HEK293T (cell line): ENCODE measurements at regions not wholly inside any gene's neighbourhood (a gene's known extent, or its start where the extent isn't known, plus 50 kb on each side); places are given as distances from the start of the nearest gene placed in this dataset.

Source experiments
- CTCF ChIA-PET: fragments of 350-600 bp; formaldehyde crosslinking; extraction: SDS; loops from one replicate; lab custom pipeline; 2021; ENCODE audit warnings: antibody characterized with exemption, inconsistent platforms; lab: Yijun Ruan, JAX
- POLR2A ChIA-PET: fragments of 350-600 bp; formaldehyde crosslinking; extraction: SDS; loops from one replicate; lab custom pipeline; 2020; ENCODE audit warnings: antibody characterized with exemption, inconsistent platforms; lab: Yijun Ruan, JAX
- DNase-seq: peaks from one replicate; pipeline ENCODE4 v3.0.0; 2012; ENCODE audit warnings: mixed read lengths; ENCODE audit errors: extremely low spot score
- ARNT ChIP-seq: fragments of 450-650 bp; IDR thresholded peaks from 2 replicates; pipeline ENCODE4 v1.6.1; 2017; ENCODE audit warnings: mild to moderate bottlenecking
- BHLHE40 ChIP-seq: fragments of 450-650 bp; IDR thresholded peaks from 2 replicates; pipeline ENCODE4 v1.6.1; 2016; ENCODE audit warnings: mild to moderate bottlenecking, moderate library complexity, borderline replicate concordance
- CTBP1 ChIP-seq: fragments of 450-650 bp; IDR thresholded peaks from 2 replicates; pipeline ENCODE4 v1.6.1; 2016; ENCODE audit warnings: borderline replicate concordance
- ELF4 ChIP-seq: fragments of 450-650 bp; IDR thresholded peaks from 2 replicates; pipeline ENCODE4 v1.6.1; 2017; ENCODE audit warnings: antibody characterized with exemption
- FOXA1 ChIP-seq: fragments of 450-650 bp; IDR thresholded peaks from 2 replicates; pipeline ENCODE4 v1.6.1; 2016; ENCODE audit warnings: mild to moderate bottlenecking
- FOXK2 ChIP-seq: fragments of 450-650 bp; IDR thresholded peaks from 2 replicates; pipeline ENCODE4 v1.6.1; 2016; ENCODE audit warnings: mild to moderate bottlenecking
- FOXM1 ChIP-seq: fragments of 450-650 bp; IDR thresholded peaks from 2 replicates; pipeline ENCODE4 v1.6.1; 2017; ENCODE audit warnings: mild to moderate bottlenecking, borderline replicate concordance
- HDGF ChIP-seq: fragments of 450-650 bp; IDR thresholded peaks from 2 replicates; pipeline ENCODE4 v1.6.1; 2017; ENCODE audit warnings: antibody characterized with exemption, borderline replicate concordance
- L3MBTL2 ChIP-seq: fragments of 450-650 bp; conservative IDR thresholded peaks from 2 replicates; pipeline ENCODE4 v1.6.1; 2016; ENCODE audit warnings: mild to moderate bottlenecking
- LEF1 ChIP-seq: fragments of 450-650 bp; IDR thresholded peaks from 2 replicates; pipeline ENCODE4 v1.6.1; 2017; ENCODE audit warnings: mild to moderate bottlenecking, borderline replicate concordance
- NFRKB ChIP-seq: fragments of 450-650 bp; IDR thresholded peaks from 2 replicates; pipeline ENCODE4 v1.6.1; 2016; ENCODE audit warnings: mild to moderate bottlenecking, moderate library complexity
- SP1 ChIP-seq: fragments of 450-650 bp; IDR thresholded peaks from 2 replicates; pipeline ENCODE4 v1.6.1; 2017
- SUZ12 ChIP-seq: fragments of 450-650 bp; IDR thresholded peaks from 2 replicates; pipeline ENCODE4 v1.6.1; 2016; ENCODE audit warnings: mild to moderate bottlenecking
- TARDBP ChIP-seq: fragments of 450-650 bp; IDR thresholded peaks from 2 replicates; pipeline ENCODE4 v1.6.1; 2016
- ZNF384 ChIP-seq: fragments of 450-650 bp; IDR thresholded peaks from 2 replicates; pipeline ENCODE4 v1.6.1; 2016
- TF ChIP-seq, protein P1 (sequence below): fragments of 450-650 bp; IDR thresholded peaks from 2 replicates; pipeline ENCODE4 v1.6.1; 2016

DNA sequence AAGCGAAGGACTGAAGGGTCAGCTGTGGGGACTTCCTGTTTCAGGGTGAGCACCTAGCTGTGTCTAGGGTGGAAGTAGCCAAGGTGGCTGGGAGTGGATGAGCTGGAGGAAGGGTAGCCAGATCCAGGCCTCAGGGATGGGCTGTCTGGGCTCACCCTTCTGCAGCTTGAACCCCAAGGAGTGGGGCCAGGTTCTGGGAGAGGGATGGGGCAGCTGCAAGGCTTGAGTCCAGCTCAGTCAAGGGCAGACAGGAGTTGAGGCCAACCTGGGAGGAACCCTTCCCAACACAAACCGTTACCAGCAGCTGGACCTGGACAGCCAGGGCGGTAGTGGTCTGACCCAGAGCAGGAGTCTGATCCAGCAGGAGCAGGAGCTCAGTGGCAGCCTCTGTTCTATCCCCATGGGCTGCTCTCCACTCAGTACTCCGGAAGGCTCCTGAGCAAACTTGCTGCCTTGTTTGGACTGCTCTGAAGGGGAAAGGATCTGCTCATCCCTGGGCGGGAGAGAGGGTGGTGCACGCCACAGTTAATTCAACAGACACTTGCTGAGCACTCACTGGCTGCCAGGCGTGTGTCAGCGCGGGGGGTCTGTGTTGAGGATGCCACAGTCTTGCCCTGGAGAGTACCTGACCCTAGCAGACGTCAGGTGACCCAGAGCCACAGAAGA lies 53.8 kb upstream of the THY1 start:
- ChIA-PET POLR2A (no interaction called here), CTCF (interaction anchor here (1.0 to 1.3 kb wide), 3 partner anchors 96 to 121 kb away, joined by 3 to 4 read pairs (median 4); partner anchors contain the start of gene USP2)
- no peak for DNase-seq
- TF ChIP-seq TARDBP (no peak), ELF4 (no peak), FOXA1 (no peak), LEF1 (no peak)

DNA sequence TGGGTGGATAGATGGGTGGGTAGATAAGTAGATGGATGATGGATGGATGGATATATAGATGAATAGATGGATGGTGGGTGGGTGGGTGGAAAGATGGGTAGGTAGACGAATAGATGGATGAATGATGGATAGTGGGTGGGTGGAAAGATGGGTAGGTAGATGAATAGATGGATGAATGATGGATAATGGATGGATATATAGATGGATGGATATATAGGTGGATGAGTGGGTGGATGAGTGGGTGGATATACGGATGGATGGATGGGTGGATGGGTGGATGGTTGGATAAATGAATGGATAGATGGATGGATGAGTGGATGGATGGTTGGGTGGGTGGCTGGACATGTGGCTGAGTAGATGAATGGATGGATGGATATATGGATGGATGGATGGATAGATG lies 53.1 kb upstream of the THY1 start:
- CTCF ChIA-PET = interaction anchor here (1.2 to 1.3 kb wide), 2 partner anchors 102 to 120 kb away, joined by 3 to 4 read pairs; no protein-coding TSS in a partner anchor
- TF ChIP-seq ELF4 = no peak
- TF ChIP-seq L3MBTL2 = no peak
- POLR2A ChIA-PET = no interaction called here
- DNase-seq = no peak

DNA sequence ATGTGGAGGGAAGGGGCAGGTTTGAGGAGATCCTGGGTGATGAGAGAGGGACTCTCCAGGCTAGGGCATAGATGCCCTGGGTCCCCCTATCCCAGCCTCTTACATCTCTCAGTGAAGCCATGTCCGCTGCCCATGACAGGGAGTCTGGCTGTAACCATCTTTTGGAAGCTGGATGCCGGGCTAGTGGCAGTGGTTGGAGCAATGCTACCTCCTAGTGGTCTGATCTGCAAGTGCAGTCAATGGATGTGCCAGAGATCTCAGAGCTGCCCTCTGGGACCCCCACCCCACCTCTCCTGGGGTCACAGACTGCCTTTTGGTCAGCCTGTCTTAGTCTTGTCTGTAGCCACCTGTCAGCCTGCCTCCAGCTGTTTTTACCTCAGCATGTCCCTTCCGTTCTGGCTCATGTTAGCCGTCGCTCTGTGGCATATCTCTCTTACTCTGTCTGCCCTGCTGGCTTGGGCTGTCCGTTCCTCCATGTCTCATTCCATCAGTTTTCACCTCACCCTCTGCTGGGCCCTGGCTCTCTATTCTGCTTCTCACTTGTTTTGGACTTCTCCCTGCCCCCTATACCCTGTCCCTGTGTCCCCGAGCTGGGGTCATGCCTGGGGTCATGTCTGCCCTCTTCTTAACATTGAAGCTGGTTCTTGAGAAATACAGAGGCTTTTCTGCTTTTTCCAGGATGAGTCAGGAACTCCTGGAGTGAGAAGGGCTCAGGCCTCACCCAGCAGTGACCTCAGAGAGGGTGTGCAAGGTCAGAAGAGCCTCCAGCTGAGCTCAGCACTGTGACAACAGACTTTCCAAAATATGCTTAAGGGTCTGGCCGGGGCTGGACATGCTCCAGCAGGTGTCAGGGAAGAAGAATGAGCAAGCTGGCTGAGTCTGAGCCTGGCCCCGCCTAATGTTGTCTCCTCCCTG lies 52.0 kb upstream of the THY1 start:
- POLR2A ChIA-PET = interaction anchor here (0.6 to 1.0 kb wide), 2 partner anchors 94 to 156 kb away, joined by 3 to 4 read pairs; partner anchors contain the start of gene USP2
- DNase-seq = peak; percentile 79
- TF ChIP-seq FOXK2 (no peak), ZNF384 (no peak), TARDBP (no peak), FOXM1 (no peak), LEF1 (no peak), ELF4 (no peak), HDGF (no peak), ARNT (no peak), NFRKB (no peak), SUZ12 (no peak), FOXA1 (no peak), CTBP1 (no peak), L3MBTL2 (no peak), SP1 (no peak), BHLHE40 (no peak)
- TF ChIP-seq, protein P1, sequence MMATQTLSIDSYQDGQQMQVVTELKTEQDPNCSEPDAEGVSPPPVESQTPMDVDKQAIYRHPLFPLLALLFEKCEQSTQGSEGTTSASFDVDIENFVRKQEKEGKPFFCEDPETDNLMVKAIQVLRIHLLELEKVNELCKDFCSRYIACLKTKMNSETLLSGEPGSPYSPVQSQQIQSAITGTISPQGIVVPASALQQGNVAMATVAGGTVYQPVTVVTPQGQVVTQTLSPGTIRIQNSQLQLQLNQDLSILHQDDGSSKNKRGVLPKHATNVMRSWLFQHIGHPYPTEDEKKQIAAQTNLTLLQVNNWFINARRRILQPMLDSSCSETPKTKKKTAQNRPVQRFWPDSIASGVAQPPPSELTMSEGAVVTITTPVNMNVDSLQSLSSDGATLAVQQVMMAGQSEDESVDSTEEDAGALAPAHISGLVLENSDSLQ = no peak
- CTCF ChIA-PET = interaction anchor here (0.5 to 1.5 kb wide), 22 partner anchors 9 to 269 kb away, joined by 3 to 9 read pairs (median 4); partner anchors contain the start of genes CBL and USP2

DNA sequence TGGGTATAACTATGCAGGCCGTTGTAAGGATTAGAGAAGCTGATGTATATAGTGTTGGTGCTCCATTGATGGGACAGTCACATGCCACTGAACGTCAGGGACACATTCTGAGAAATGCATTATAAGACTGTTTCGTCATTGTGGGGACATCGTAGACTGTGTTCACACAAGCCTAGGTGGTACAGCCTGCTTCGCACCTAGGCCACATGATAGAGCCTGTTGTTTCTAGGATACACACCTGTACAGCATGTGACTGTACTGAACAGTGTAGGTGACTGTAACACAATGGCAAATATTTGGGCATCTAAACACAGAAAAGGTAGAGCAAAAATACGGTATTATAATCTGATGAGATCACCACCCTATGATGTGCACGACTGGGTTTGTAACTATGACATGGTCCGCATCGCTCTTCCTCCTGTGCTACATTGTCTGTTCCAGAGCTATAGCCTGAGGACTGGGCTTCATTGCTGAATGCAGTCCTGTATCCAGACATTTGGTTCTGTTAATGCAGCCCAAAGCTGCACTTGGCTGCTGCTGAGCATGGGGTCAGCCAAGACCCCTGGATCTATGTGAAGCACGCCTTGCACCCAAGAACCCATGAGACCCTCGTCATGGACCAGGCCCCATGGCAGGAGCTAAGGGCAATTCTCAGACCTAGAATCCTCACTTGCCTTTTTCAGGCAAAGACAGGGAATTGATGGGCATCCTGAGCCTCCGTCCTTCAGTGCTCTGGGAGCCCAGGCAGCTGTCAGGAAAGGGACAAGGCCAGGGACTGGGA lies 51.1 kb upstream of the THY1 start:
- CTCF ChIA-PET = interaction anchor here (0.5 to 1.5 kb wide), 16 partner anchors 9 to 166 kb away, joined by 3 to 9 read pairs (median 4); partner anchors contain the start of gene USP2
- DNase-seq = no peak
- POLR2A ChIA-PET = interaction anchor here (0.6 to 1.0 kb wide), 2 partner anchors 93 to 155 kb away, joined by 3 to 4 read pairs; partner anchors contain the start of gene USP2
- no peak for TF ChIP-seq SP1
- TF ChIP-seq BHLHE40 = no peak
- no peak for TF ChIP-seq ARNT
- TF ChIP-seq CTBP1 = no peak
- TF ChIP-seq HDGF = no peak
- no peak for TF ChIP-seq FOXA1

DNA sequence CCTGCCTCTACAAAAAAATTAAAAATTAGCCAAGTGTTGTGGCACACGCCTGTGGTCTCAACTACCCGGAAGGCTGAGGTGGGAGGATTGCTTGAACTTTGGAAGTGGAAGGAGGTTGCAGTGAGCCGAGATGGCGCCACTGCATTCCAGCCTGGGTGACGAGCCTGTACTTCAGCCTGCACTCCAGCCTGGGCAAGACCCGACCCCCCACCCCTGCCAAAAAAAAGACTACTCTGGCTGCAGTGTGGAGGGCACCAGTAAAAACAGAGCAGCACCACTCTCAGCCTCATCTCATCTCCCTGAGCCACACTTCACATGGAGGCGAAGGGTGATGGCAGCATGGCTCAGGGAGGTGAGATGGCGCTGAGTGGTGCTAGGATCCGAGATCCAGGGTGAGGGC lies 50.3 kb upstream of the THY1 start:
- ChIA-PET CTCF (interaction anchor here (0.6 kb wide), 1 partner anchor 117 kb away, joined by 4 read pairs; no protein-coding TSS in a partner anchor), POLR2A (no interaction called here)
- TF ChIP-seq HDGF (no peak), NFRKB (no peak), TARDBP (no peak), CTBP1 (no peak), FOXA1 (no peak), ELF4 (no peak), ZNF384 (no peak), SP1 (no peak), FOXK2 (no peak), SUZ12 (no peak), ARNT (no peak), LEF1 (no peak), BHLHE40 (no peak), FOXM1 (no peak), L3MBTL2 (no peak)
- TF ChIP-seq, protein P1 = no peak
- no peak for DNase-seq

DNA sequence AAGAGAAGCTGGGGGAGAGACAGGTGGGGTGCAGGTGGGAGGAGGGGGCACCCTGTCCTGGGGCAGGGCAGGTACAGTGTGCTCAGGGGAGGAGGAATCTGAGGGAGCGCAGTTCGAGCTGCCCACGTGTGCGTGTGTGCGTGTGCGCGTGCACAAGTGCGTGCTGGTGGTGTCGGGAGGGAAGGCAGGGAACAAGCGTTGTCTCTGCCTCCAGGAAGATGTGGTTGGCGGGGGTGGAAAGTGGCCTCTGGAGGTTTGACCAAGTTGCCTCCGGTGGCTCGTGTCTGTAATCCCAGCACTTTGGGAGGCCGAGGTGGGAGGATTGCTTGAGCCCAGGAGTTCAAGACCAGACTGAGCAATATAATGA lies 49.9 kb upstream of the THY1 start:
- CTCF ChIA-PET = interaction anchor here (0.6 kb wide), 1 partner anchor 116 kb away, joined by 4 read pairs; no protein-coding TSS in a partner anchor
- TF ChIP-seq SP1 (no peak), CTBP1 (no peak)
- DNase-seq = no peak
- POLR2A ChIA-PET = no interaction called here
